SU-DHL-6 (cell line): ENCODE measurements at regions not wholly inside any gene's neighbourhood (a gene's known extent, or its start where the extent isn't known, plus 50 kb on each side); places are given as distances from the start of the nearest gene placed in this dataset.

Experiments used
- H2AFZ ChIP-seq: fragments of 200-600 bp; sonication (generic); 2 replicates; pipeline ENCODE4 v1.6.1; 2014; ENCODE audit warnings: low read depth, mild to moderate bottlenecking, moderate library complexity, mixed read lengths, antibody characterized with exemption, low read length; ENCODE audit not compliant: severe bottlenecking
- H3F3A ChIP-seq: fragments of 200-600 bp; shearing (Covaris generic); 2 replicates; pipeline ENCODE4 v1.6.0; 2016; ENCODE audit warnings: antibody characterized with exemption, mild to moderate bottlenecking; ENCODE audit not compliant: insufficient read depth
- H3K27ac ChIP-seq: fragments of 200-600 bp; sonication (generic); 2 replicates; pipeline ENCODE4 v1.5.1; 2016; ENCODE audit warnings: low read depth, mild to moderate bottlenecking, low read length, moderate library complexity, mixed read lengths
- H3K27me3 ChIP-seq: fragments of 200-600 bp; sonication (generic), shearing (Covaris generic); 2 replicates; pipeline ENCODE4 v1.6.0; 2014; ENCODE audit warnings: mild to moderate bottlenecking, low read length
- H3K36me3 ChIP-seq: fragments of 200-600 bp; sonication (generic); 2 replicates; pipeline ENCODE4 v1.6.1; 2014; ENCODE audit warnings: mild to moderate bottlenecking, low read length, mixed read lengths
- H3K4me2 ChIP-seq: fragments of 300-600, 200-600 bp; shearing (Covaris generic), sonication (generic); 2 replicates; pipeline ENCODE4 v1.6.0; 2014; ENCODE audit warnings: low read length, low read depth, mild to moderate bottlenecking; ENCODE audit not compliant: poor library complexity, severe bottlenecking
- H3K4me3 ChIP-seq: fragments of 200-600 bp; sonication (generic); 2 replicates; pipeline ENCODE4 v1.5.1; 2014; ENCODE audit warnings: antibody characterized with exemption, low read length, mild to moderate bottlenecking, mixed read lengths; ENCODE audit not compliant: insufficient read depth, poor library complexity, severe bottlenecking
- H3K79me2 ChIP-seq: fragments of 200-600 bp; sonication (generic); 2 replicates; pipeline ENCODE4 v1.6.1; 2014; ENCODE audit warnings: mild to moderate bottlenecking, low read length, moderate library complexity; ENCODE audit not compliant: insufficient read depth
- H3K9ac ChIP-seq: fragments of 200-600 bp; sonication (generic); 2 replicates; pipeline ENCODE4 v1.7.0; 2014; ENCODE audit warnings: mild to moderate bottlenecking, low read length
- H3K9me2 ChIP-seq: fragments of 200-600 bp; sonication (generic); replicated peaks from 2 replicates; pipeline ENCODE4 v1.6.1; 2014; ENCODE audit warnings: low read length; ENCODE audit not compliant: insufficient read depth
- H3K9me3 ChIP-seq: fragments of 200-600 bp; sonication (generic); 2 replicates; pipeline ENCODE4 v1.6.1; 2014; ENCODE audit warnings: low read length, mixed read lengths; ENCODE audit not compliant: insufficient read depth
- H4K20me1 ChIP-seq: fragments of 200-600 bp; sonication (generic); 2 replicates; pipeline ENCODE4 v1.6.1; 2014; ENCODE audit warnings: low read depth, mild to moderate bottlenecking, antibody characterized with exemption, low read length, moderate library complexity, mixed read lengths
- CTCF ChIP-seq: fragments of 200-600 bp; sonication (generic); IDR thresholded peaks from one replicate; pipeline ENCODE4 v1.5.1; 2017; ENCODE audit warnings: antibody characterized with exemption, mild to moderate bottlenecking, low read length, moderate library complexity; ENCODE audit not compliant: insufficient read depth, poor library complexity, severe bottlenecking
- EZH2phosphoT487 ChIP-seq: fragments of 200-600 bp; sonication (generic), shearing (Covaris generic); conservative IDR thresholded peaks from 2 replicates; pipeline ENCODE4 v1.6.1; 2018; ENCODE audit warnings: mild to moderate bottlenecking, antibody characterized with exemption, low read length, moderate library complexity, mixed read lengths

- no peaks in the 10 kb centered on the region for H3K9me2 ChIP-seq
- 0 out of 2 replicates have a peak, but pooled peaks cover 10% of the 10 kb centered on the region for H3K9me3 ChIP-seq
- TF ChIP-seq EZH2phosphoT487: no peak
- no peak for TF ChIP-seq CTCF
- no peak overlapping the region for H3K27ac ChIP-seq
- no peak overlapping the region for H3K9ac ChIP-seq
- no peaks in the 10 kb centered on the region for H3K79me2 ChIP-seq
- no peaks in the 10 kb centered on the region for H3K36me3 ChIP-seq
- H3K4me2 ChIP-seq: no peak overlapping the region
- no peaks in the 10 kb centered on the region for H3K27me3 ChIP-seq
- H3F3A ChIP-seq: no peaks in the 10 kb centered on the region
- no peaks in the 10 kb centered on the region for H4K20me1 ChIP-seq
- no peak overlapping the region for H2AFZ ChIP-seq
- no peak overlapping the region for H3K4me3 ChIP-seq
Observed at GRCh38 chr4:32163125-32163524, 1443.0 kb downstream of the PCDH7 start.

- TF ChIP-seq EZH2phosphoT487 (no peak), CTCF (no peak)
- Histone ChIP-seq H3K27ac (no peak overlapping the region), H3F3A (no peaks in the 10 kb centered on the region), H3K4me3 (no peak overlapping the region), H4K20me1 (no peaks in the 10 kb centered on the region), H3K27me3 (no peaks in the 10 kb centered on the region), H3K79me2 (no peaks in the 10 kb centered on the region), H3K9me3 (peaks cover 20% of the 10 kb centered on the region; the same call in 1 of the 2 replicates), H3K9ac (no peak overlapping the region), H3K36me3 (no peaks in the 10 kb centered on the region), H3K9me2 (no peaks in the 10 kb centered on the region), H2AFZ (no peak overlapping the region), H3K4me2 (no peak overlapping the region)
Observed at GRCh38 chr4:32169841-32170240, 1449.7 kb downstream of the PCDH7 start.

GRCh38 chr4:32172086-32172485, 1451.9 kb downstream of the PCDH7 start:
- Histone ChIP-seq H4K20me1 (no peaks in the 10 kb centered on the region), H3K27me3 (no peaks in the 10 kb centered on the region), H2AFZ (no peak overlapping the region), H3K4me2 (no peak overlapping the region), H3K79me2 (no peaks in the 10 kb centered on the region), H3F3A (no peaks in the 10 kb centered on the region), H3K9me2 (no peaks in the 10 kb centered on the region), H3K9ac (no peak overlapping the region), H3K27ac (no peak overlapping the region), H3K36me3 (no peaks in the 10 kb centered on the region; the same call in 1 of the 2 replicates), H3K9me3 (peaks cover 21% of the 10 kb centered on the region; the same call in 1 of the 2 replicates), H3K4me3 (no peak overlapping the region)
- TF ChIP-seq EZH2phosphoT487: no peak
- no peak for TF ChIP-seq CTCF
